OCI-LY7 (cell line): ENCODE measurements at regions not wholly inside any gene's neighbourhood (a gene's known extent, or its start where the extent isn't known, plus 50 kb on each side); places are given as distances from the start of the nearest gene placed in this dataset.

Experiments used
- CTCF ChIP-seq: fragments of 200-600 bp; sonication (generic); conservative IDR thresholded peaks from 2 replicates; pipeline ENCODE4 v1.5.1; 2014; ENCODE audit warnings: mild to moderate bottlenecking, antibody characterized with exemption, low read length, moderate library complexity, mixed read lengths
- EZH2phosphoT487 ChIP-seq: fragments of 200-600 bp; sonication (generic); IDR thresholded peaks from 2 replicates; pipeline ENCODE4 v1.6.1; 2018; ENCODE audit warnings: low read depth, borderline replicate concordance, mild to moderate bottlenecking, mixed run types, antibody characterized with exemption, low read length, moderate library complexity, mixed read lengths

GRCh38 chr6:77401231-77401630 lies 62.1 kb downstream of the HTR1B start:
- no peak for TF ChIP-seq CTCF
- no peak for TF ChIP-seq EZH2phosphoT487
